Stimulated activated CD8-positive, alpha-beta memory T cell treated with anti-CD3 and anti-CD28 coated beads, Interleukin-7, amount 100 ng/mL, for 4 hours (primary cell): ENCODE measurements at regions not wholly inside any gene's neighbourhood (a gene's known extent, or its start where the extent isn't known, plus 50 kb on each side); places are given as distances from the start of the nearest gene placed in this dataset.
"Not testable (repeated sequence)": the region's sequence is repeated elsewhere in the genome, so short reads cannot be mapped to it uniquely, and the experiment has no call there.

Source experiments
- DNase-seq, 2 donors: peaks; one replicate each; pipeline ENCODE4 v3.0.0-alpha.2; 2020; ENCODE audit warnings: low read depth in 2 of 2

DNA sequence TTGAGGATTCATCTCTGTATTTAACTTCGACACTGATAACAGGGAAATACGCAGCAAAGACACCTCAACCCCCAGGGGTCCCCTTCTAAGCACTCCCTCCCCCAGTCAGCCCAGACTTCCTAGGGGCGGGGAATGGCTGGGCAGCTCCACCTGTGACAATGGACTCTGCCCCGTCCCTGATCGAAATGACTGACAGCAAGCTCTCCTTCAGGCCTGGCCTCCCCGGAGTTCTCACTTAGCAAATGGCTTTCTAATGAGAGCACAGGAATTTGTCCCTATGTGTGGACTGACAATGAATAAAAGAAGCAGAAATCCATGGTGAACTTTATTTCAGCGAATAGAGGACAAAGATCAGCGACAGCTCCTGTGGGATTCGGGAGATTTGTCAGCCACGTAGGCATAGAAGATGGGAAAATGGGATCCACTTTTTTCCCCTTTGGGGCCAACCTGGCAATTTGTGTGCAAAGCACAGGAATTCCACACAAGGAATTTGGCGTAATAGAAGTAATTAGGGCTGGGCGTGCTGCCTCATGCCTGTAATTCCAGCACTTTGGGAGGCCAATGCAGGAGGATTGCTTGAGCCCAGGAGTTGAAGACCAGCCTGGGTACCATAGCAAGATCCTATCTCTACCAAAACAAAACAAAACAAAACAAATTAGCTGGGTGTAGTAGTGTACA is 63.8 kb downstream of the TNFAIP2 start:
- DNase-seq = no peak

DNA sequence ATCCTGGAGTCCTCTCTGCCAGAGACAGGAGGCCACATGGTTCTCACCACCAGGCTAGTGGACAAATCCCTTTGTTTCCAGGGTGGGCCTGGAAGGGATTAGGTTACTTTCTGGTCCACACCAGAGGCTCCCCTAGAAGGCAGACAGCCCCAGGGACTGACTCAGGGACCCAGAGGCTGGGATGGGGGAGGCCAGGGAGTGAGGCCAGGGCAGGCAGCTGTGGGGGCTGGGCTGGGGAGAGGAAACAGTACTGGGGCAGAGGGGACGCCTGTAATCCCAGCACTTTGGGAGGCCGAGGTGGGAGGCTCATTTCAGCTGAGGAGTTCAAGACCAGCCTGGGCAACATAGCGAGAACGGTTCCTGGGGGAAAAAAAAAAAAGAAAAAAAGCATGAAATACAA is 64.7 kb downstream of the TNFAIP2 start:
- DNase-seq = no peak

DNA sequence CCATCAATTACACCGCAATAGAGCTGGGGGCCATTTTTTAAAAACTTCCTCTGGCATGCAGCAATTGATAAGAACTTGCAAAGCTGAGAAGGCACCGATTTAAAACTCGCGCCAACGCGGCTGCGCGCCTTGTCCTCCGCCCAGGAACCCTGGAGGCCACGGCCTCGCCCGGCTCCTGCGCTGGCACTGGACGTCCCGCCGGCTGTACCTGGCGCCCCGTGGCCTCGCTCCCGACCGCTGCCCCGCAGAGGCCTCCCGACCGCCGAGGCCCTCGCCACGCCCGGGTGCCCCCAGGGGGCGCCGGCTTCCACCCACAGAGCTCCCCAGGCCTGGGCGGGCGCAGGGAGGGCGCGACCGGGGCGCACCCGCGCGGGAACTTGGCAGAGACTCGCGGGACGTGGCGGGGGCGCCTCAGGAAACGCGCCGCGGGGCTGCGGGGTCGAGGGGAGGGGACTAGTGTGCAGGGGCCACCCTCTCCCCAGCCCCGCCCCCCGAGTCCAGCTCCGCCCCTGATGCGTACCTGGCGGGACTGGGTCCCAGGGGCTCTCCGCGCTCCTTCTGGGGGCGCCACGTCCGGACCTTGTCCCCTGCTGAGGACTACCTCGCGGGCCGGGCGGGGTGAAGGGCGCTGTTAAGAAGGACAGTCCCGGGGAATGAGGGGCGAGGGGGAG is 65.7 kb downstream of the TNFAIP2 start:
- DNase-seq = peak in 1 of 2 donors; percentile 9

DNA sequence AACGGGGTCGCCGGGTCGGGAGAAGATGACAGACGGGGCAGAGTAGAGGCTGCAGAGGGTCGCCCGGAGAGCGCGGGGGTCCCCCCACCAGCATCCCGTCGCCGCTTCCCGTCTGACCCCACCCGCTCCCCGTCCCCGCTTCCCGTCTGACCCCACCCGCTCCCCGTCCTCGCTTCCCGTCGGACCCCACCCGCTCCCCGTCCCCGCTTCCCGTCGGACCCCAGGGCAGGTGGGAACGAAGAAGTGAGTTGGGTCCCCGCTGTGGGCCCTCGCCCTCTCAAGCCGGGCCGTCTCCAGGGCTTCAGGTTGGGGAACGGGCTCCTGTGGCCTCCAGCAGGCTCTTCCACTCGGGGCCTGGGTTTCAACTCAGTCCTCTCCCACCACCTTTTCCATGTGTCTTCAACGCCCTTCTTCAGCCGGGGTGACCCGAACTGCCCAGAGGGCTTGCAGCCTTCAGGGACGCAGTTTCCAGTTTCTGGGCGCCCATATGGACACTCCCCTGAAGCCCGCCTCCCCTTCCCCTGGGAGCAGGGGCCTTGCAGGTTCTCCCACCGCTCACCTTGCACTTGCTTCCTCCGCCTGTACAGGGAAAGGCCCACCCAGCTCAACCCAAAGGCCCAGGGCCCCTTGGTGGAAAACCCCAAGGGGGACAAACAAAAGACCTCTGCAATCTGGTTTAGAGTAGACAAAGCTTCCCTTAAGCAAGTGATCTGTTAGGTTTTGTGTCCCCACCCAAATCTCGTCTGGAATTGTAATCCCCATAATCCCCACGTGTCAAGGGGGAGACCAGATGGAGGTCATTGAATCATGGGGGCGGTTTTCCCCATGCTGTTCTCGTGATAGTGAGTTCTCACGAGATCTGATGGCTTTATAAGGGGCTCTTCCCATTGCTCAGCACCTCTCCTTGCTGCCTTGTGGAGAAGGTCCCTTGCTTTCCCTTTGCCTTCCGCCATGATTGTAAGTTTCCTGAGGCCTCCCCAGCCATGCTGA is 66.5 kb downstream of the TNFAIP2 start:
- no peak for DNase-seq

DNA sequence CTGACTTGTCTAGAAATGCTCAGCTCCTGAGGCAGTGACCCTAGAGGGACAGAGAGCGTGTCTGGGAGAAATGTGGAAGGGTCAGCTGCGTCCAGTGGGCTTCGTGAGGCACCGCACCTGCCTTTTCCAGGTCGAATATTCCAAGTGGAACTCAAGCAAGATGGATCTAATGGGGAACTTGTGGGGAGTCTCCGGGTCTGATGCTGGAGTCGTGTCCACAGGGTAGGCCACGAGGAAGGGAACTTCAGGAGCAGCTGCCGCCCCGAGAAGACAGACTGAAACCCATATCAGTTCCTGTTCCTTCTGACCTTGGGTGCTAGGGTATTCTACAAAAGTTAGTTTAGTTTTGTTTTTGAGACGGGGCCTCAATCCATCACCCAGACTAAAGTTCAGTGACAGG is 67.5 kb downstream of the TNFAIP2 start:
- no peak for DNase-seq

DNA sequence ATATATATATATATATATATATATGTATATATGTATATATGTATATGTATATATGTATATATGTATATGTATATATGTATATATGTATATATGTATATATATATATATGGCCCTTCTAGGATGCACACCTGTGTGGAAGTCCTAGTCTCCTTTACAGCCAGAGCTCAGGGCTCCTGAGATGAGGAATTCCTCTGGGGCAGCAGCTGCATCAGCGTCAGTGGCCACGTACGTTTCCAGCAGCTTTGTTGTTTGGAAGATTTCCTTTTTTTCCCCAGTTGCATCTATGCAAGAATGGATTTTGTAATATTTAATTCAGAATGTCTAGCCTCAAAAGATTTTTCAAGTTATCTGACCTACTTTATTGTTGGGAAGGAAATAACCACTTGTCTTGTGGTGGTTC is 68.6 kb downstream of the TNFAIP2 start:
- no peak for DNase-seq

DNA sequence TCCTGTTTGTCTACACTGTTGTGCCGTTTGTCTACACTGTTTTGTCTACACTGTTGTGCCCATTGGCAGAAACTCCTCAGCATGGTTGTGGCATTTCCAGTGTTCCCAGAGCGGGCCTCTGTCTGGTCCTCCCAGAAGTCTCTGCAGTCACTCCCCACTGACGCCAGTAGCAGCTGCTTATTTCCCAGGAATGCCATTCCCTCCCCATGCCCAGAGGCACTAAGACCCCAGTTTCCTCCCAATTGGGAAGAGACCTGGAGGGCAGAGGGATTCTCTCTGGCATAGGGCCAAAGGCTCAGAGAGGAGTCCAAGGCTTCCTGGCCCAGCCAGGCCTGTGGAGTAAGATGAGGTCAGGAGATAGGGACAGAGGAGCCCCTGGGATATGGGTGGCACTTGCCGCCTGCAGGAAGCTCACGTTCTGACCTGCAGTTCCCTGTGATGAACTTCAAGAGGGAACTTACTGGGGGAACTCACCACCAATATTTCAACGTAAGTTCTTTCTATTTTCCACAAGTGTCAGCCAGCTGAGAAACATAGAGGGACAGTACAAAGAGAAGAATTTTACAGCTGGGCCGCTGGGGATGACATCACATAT is 69.1 kb downstream of the TNFAIP2 start:
- DNase-seq = no peak

DNA sequence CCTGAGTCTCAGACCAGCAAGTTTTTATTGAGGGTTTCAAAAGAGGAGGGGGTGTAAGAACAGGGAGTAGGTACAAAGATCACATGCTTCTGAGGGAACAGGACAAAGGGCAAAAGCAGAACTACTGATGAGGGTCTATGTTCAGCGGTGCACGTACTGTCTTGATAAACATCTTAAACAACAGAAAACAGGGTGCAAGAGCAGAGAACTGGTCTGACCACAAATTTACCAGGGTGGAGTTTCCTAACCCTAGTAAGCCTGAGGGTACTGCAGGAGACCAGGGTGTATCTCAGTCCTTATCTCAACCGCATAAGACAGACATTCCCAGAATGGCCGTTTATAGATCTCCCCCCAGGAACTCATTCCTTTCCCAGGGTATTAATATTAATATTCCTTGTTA is 69.6 kb downstream of the TNFAIP2 start:
- DNase-seq = not testable (repeated sequence)

DNA sequence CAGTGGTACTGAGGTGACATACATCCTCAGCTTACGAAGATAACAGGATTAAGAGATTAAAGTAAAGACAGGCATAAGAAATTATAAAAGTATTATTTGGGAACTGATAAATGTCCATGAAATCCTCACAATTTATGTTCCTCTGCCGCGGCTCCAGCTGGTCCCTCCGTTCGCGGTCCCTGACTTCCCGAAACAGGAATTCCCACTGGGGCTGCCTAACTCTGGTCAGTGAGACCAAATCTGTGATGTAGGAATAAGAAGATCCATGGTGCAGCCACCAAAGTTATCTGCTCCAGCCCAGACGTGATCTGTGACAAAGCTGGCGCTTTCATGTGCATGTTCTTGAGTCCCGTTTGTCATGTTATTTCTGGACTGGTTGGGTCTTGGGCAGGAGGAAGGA is 70.2 kb downstream of the TNFAIP2 start:
- DNase-seq = not testable (repeated sequence)

DNA sequence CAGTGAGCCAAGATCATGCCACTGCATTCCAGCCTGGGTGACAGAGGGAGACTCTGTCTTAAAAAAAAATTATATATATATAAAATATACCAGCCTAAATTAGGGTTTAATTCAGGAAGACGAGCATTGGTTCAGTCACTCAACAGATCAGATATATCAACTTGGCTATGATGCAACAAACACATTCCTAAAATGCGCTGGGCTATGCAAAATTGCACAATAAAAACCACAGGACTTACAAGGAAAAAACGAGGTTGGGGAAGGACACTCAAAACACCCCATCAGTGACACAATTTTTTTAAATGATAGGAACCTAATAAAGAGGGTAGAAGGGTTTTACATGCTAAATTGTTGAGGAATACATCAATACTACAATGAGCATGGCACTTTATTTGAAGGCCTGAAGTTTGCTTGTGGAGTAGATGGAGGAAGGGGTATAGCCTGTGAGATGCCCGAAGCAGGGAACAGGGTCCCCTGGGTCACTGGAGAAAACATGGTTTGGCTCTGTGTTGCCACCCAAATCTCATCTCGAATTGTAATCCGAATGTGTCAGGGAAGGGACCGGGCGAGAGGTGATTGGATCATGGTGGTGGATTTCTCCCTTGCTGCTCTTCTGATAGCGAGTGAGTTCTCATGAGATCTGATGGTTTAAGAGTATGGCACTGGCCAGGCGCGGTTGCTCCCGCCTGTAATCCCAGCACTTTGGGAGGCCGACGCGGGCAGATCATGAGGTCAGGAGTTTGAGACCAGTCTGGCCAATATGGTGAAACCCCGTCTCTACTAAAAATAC is 71.2 kb downstream of the TNFAIP2 start:
- DNase-seq = no peak

DNA sequence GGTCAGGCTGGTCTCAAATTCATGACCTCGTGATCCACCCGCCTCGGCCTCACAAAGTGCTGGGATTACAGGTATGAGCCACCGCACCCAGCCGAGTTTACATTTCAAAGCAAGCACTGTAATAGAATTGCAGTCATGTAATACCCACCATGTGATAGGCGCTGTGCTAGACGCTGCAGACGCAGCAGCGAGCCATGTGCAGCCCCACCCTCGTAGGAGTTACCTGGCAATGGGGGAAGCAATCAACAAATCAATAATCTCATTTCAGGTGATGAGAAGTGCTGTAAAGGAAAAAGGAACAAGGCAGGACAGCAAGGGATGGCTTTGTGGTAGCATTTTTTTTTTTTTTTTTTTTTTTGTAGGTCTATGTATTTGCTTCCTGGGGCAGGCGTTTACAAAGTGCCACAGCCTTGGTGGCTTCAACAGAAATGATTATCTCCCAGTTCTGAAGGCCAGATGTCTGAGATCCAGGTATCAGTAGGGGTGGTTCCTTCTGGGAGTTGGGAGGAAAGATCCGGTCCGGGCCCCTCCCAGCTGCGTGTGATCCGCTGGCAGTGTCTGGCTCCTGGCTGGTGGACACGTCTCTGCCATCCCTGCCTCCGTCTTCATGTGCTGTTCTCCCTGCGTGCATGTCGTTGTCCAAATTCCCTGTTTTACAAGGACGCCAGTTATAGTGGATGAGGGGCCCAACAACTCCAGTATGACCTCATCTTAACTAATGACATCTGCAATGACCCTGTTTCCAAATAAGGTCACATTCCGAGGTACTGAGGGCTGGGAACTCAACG is 72.8 kb downstream of the TNFAIP2 start:
- DNase-seq = no peak

DNA sequence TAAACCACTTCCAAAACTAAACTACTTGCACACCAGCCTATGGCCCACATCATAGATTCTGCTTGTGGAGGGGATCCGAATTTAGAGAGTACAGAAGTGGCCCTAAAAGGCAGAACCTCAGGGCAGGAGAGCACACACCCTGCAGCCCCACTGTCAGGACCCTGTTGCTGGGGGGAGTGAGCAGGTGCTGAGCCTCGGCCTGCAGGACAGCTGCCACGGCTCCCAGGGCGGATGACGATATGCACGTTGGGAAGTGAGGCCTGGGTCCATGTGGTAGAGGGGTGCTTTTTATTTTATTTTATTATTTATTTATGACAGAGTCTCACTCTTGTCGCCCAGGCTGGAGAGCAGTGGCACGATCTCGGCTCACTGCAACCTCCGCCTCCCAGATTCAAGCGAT is 73.5 kb downstream of the TNFAIP2 start:
- DNase-seq = no peak

DNA sequence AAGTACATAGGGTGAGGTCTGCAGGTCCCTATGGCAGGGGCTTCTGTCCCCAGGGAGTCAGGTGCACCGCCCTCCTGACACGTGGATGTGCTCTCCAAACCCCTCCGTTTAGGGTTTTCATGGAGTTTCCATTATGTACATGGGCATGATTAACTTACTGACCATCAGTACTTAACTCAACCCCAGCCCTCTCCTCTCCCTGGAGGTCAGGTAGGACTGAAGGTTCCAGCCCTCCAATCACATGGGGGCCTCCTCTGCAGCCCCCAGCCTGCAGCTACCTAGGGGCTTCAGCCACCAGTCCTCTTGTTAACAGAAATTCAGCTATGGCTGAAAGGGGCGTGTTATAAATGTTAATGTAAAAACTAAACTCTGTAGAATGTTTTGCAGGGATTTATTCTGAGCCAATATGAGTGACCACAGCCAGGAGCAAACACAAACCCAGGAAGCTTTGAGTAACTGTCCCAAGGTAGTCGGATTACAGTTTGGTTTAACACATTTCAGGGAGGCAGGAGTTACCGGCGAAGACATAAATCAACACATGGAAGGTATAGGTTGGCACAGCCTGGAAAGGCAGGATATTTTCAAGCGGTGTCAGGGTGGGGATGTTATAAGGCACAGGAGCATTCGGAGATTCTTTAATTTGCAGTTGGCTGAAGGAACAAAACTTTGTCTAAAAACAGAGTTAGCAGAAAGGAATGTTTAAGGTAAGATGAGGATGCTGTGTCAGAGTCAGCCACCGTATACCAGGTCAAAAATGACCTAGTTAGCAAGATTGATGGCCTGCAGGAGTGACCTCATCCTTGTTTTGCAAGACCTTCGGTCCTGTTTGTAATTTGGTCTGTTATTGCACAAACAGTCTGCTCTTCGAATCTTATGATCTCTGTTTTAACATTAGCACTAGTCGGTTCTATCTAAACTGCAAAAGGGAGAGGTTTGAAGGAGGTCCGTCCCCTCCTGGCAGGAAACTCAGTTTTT is 75.2 kb downstream of the TNFAIP2 start:
- no peak for DNase-seq

DNA sequence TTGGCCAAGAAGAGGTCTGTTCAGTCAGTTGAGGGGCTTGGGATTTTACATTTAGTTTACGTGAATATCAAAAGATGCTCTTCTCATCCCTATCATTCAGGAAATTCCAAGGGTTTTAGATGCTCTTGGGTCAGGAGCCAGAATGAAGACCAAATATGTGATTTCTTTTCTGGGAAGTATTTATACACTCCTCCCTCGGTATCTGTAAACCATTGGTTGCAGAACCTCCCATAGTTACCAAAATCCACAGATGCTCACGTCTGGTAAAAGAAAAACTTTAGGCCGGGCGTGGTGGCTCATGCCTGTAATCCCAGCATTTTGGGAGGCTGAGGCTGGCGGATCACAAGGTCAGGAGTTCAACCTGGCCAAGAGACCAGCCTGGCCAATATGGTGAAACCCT is 75.9 kb downstream of the TNFAIP2 start:
- DNase-seq = no peak

DNA sequence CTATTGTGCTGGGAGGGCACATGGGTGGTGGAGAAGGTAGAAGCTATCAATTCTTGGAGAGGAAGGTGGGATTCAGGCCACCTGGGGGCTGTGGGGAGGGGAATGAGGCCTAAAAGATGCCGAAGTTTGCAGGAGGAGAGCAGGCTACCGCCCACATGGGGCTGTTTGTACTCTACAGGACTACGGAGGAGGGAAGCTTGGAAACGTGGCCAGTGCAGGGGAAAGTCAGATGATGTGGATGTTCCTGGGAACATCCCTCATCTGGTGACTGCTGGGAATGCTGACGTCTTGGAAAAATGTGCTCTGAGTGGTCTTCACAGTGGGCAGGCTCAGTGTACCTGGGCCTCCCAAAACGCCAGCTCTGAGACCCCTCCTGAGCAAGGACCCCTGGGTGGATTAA is 78.5 kb downstream of the TNFAIP2 start:
- DNase-seq = no peak

DNA sequence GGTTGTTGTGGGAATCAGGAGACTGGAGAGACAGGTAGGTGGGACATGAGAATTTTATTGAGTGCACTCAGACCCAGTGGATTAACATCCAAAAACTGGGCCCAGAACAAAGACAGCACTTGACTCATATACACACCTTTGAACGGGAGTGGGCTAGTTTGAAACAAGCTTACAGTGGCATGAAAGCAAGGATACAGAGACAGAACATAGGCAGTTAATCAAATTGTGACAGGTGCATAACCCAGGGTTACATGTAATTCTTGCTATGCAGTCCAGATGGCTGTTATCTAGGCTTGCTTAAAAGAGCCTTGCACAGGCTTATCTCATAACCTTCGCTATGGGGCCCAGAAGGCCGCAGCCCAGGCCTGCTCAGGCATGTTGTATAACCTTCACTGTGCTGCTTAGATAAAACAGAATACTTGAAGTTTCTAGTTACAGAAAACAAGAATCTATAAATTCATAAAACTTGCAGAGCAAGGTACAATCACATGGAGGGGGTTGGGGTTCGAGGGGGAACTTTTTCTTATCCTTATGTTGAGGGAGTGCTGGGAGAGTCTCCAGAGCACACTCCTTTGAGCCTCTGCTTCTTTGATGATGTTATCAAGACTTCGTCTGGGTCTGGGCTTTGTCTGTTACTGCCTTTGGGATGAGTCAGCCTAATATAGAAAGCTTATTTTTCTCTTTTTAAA is 81.7 kb downstream of the TNFAIP2 start:
- DNase-seq = no peak

DNA sequence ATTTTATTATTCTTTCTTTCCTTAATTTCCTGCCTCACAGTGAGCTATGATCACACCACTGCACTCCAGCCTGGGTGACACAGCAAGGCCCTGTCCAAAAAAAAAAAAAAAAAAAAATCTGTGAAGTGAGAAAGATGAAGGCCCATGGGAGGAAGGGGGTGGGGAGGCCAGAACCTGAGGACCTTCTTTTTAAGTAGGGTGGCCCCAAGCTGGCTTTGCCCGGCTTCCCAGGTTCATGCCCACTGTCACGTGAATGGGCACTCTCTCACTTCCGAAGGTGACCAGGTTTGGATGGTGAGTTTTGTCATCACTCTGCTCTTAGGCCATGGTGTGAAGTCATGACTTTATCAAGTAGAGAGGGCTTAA is 82.3 kb downstream of the TNFAIP2 start:
- no peak for DNase-seq

DNA sequence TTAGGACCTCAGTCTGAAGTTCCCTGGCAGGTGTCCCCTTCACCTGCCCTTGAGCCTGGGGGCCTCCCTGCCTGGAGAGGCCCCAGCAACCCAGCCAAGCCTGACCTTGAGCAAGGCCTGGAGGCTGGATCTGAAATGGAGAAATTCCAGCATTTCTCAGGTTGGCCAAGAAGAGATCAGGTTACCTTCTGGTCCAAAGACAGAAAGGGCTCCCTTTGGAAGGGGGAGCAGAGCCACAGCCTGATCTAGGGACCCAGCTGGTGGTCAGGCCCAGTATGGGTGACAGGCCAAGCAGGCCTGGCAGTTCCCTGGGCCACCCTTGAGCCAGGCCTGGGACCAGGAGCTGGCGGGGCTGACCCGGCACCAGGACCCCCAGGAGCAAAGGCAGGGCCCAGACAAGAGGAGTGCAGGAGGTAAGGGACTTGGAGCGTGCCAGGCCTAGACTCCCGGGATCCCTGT is 82.8 kb downstream of the TNFAIP2 start:
- no peak for DNase-seq
